ENCODE measurements at regions not wholly inside any gene's neighbourhood (a gene's known extent, or its start where the extent isn't known, plus 50 kb on each side); places are given as distances from the start of the nearest gene placed in this dataset.

DNA sequence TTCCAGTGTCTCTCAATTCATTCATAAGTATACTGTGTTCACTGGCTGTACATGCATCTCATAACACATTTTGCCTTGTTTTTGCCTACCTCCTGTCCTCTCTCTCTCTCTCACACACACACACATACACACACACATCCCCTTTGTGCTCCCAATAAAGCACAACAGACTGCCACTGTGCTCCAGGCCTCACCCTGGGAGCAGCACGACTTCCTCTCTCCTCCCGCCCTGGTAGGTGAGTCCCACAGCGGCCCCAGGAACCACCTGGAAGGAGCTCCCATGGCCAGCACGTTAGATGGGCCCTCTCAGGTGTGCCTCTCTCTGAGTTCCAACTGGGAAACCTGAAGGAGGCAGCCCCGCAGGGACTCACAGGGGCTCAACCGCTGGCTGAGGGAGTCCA is 65.4 kb downstream of the MARCHF4 start:
- H3K4me3 ChIP-seq (ENCODE audit: low read length): no peak overlapping the region
- no peaks in the 10 kb centered on the region for H3K79me2 ChIP-seq (ENCODE audit: control insufficient read depth, low read length)

DNA sequence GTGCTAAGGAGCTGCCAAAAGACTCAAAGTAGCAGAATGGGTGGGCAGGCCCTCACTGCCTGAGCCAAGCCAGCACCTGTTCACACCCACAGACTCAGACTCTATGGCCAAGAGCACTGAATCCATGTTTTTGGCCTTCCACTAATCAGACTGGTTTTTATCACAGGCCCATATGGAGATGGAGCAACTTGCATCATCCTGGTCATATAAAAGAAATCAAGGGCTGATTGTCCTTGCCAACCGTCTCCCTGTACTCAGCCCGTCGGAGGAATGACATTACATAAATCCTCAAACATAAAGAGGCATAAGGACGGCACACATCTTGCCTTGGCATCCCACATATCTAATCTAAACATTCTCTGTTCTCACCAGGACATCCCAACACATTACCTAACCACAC is 66.7 kb downstream of the MARCHF4 start:
- H3K27ac ChIP-seq (ENCODE audit: low read depth, low read length): no peak overlapping the region
- H4K20me1 ChIP-seq (ENCODE audit: control insufficient read depth, insufficient read depth, low read depth, low read length): no peaks in the 10 kb centered on the region
- H3K27me3 ChIP-seq (ENCODE audit: control insufficient read depth, low read length): no peaks in the 10 kb centered on the region
- no peaks in the 10 kb centered on the region for H3K36me3 ChIP-seq (ENCODE audit: control insufficient read depth, low read length)
- no peaks in the 10 kb centered on the region for H3K9me3 ChIP-seq (ENCODE audit: control insufficient read depth, insufficient read depth, low read length)
- H3K4me1 ChIP-seq (ENCODE audit: control insufficient read depth, low read length): no peaks in the 10 kb centered on the region
- TF ChIP-seq CTCF (IDR thresholded peaks at IDR 0.05; ENCODE audit: low read depth, low read length, poor library complexity, severe bottlenecking) (no peak), EZH2phosphoT487 (IDR thresholded peaks at IDR 0.05; ENCODE audit: borderline replicate concordance, low read length) (no peak)
- H3K4me3 ChIP-seq (ENCODE audit: low read length): no peak overlapping the region
- no peak overlapping the region for H3K4me2 ChIP-seq (ENCODE audit: low read length)
- H3K79me2 ChIP-seq (ENCODE audit: control insufficient read depth, low read length): no peaks in the 10 kb centered on the region
- no peaks in the 10 kb centered on the region for H3K9me2 ChIP-seq (replicated peaks; ENCODE audit: control insufficient read depth, low read length)
- H3F3A ChIP-seq (ENCODE audit: control insufficient read depth, insufficient read depth): no peaks in the 10 kb centered on the region

More for the DNA sequence above, 65.4 kb downstream of the MARCHF4 start:
- no peak overlapping the region for H3K4me2 ChIP-seq (ENCODE audit: low read length)
- no peaks in the 10 kb centered on the region for H3K4me1 ChIP-seq (ENCODE audit: control insufficient read depth, low read length)
- no peaks in the 10 kb centered on the region for H3F3A ChIP-seq (ENCODE audit: control insufficient read depth, insufficient read depth)
- H3K9me2 ChIP-seq (replicated peaks; ENCODE audit: control insufficient read depth, low read length): no peaks in the 10 kb centered on the region
- no peaks in the 10 kb centered on the region for H4K20me1 ChIP-seq (ENCODE audit: control insufficient read depth, insufficient read depth, low read depth, low read length)
- no peaks in the 10 kb centered on the region for H3K9me3 ChIP-seq (ENCODE audit: control insufficient read depth, insufficient read depth, low read length)
- H3K27me3 ChIP-seq (ENCODE audit: control insufficient read depth, low read length): no peaks in the 10 kb centered on the region
- no peak overlapping the region for H3K27ac ChIP-seq (ENCODE audit: low read depth, low read length)
- H3K36me3 ChIP-seq (ENCODE audit: control insufficient read depth, low read length): no peaks in the 10 kb centered on the region
- TF ChIP-seq CTCF (IDR thresholded peaks at IDR 0.05; ENCODE audit: low read depth, low read length, poor library complexity, severe bottlenecking): no peak
- TF ChIP-seq EZH2phosphoT487 (IDR thresholded peaks at IDR 0.05; ENCODE audit: borderline replicate concordance, low read length): no peak

- Histone ChIP-seq H3K4me1 (ENCODE audit: control insufficient read depth, low read length) (no peaks in the 10 kb centered on the region), H3K79me2 (ENCODE audit: control insufficient read depth, low read length) (no peaks in the 10 kb centered on the region), H3K36me3 (ENCODE audit: control insufficient read depth, low read length) (no peaks in the 10 kb centered on the region), H3K9me3 (ENCODE audit: control insufficient read depth, insufficient read depth, low read length) (no peaks in the 10 kb centered on the region), H3K9me2 (replicated peaks; ENCODE audit: control insufficient read depth, low read length) (no peaks in the 10 kb centered on the region), H4K20me1 (ENCODE audit: control insufficient read depth, insufficient read depth, low read depth, low read length) (no peaks in the 10 kb centered on the region), H3K4me3 (ENCODE audit: low read length) (no peak overlapping the region), H3K27ac (ENCODE audit: low read depth, low read length) (no peak overlapping the region), H3F3A (ENCODE audit: control insufficient read depth, insufficient read depth) (no peaks in the 10 kb centered on the region), H3K4me2 (ENCODE audit: low read length) (no peak overlapping the region), H3K27me3 (ENCODE audit: control insufficient read depth, low read length) (peaks cover 5% of the 10 kb centered on the region; the same call in 1 of the 2 replicates)
- no peak for TF ChIP-seq CTCF (IDR thresholded peaks at IDR 0.05; ENCODE audit: low read depth, low read length, poor library complexity, severe bottlenecking)
- no peak for TF ChIP-seq EZH2phosphoT487 (IDR thresholded peaks at IDR 0.05; ENCODE audit: borderline replicate concordance, low read length)
Observed at GRCh38 chr2:216302981-216303676, 69.2 kb downstream of the MARCHF4 start.
